ENCODE measurements at regions not wholly inside any gene's neighbourhood (a gene's known extent, or its start where the extent isn't known, plus 50 kb on each side); places are given as distances from the start of the nearest gene placed in this dataset.

DNA sequence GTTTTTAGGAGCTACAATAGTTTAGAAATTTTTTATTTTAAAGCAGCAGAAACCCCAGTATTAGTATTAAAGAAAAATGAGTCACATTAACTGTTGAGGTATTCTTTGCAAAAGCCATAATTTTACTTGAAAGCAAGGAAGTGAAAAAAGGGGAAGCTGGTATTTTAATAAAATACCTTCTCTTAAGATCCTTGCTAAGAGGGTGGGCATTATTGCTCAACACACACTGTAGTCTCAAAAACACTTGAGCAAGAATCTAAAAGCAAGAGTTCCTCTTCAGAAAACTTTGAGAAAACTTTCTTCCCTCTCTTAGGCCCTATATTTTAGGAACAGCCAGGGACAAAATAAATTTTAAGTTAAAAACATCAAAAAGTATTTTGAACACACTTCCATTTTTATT is 259.4 kb upstream of the DIAPH2 start:
- Mint-ChIP-seq H3K9me3 (peaks cover 0 to 3% (median 0%) of the 10 kb centered on the region in 7 donors), H3K4me1 (peaks cover 31% of the 10 kb centered on the region), H3K27ac (peak overlapping the region in 6 of 7 donors; percentile 35 to 89 (median 78)), H3K36me3 (no peaks in the 10 kb centered on the region), H3K4me3 (no peak overlapping the region), H3K27me3 (ENCODE audit: low read depth in 3 of 3) (peaks cover 0 to 6% (median 0%) of the 10 kb centered on the region in 3 donors)
- DNase-seq, result peak; percentile 52 to 74 (median 70)
- Histone ChIP-seq H3K4me1 (ENCODE audit: control insufficient read depth in 1 of 2, insufficient read depth in 2 of 2, low read length in 2 of 2) (peaks cover 25 to 29% of the 10 kb centered on the region in 2 donors), H3K27ac (ENCODE audit: low read depth in 1 of 2, low read length in 2 of 2) (peak overlapping the region in 1 of 2 donors; percentile 72), H3K27me3 (ENCODE audit: control insufficient read depth in 2 of 2, insufficient read depth in 2 of 2, low read length in 2 of 2) (no peaks in the 10 kb centered on the region), H3K4me3 (replicated peaks in 1 of 3; ENCODE audit: low read depth in 2 of 3, low read length in 3 of 3) (peak overlapping the region in 1 of 3 experiments; percentile 39), H2AFZ (ENCODE audit: insufficient read depth, low read depth, low read length, poor library complexity, severe bottlenecking) (no peak overlapping the region), H4K20me1 (ENCODE audit: insufficient read depth, low read length) (no peaks in the 10 kb centered on the region), H3K9me3 (replicated peaks in 1 of 2; ENCODE audit: control insufficient read depth in 1 of 2, insufficient read depth in 1 of 2, low read length in 2 of 2) (no peaks in the 10 kb centered on the region), H3K79me2 (ENCODE audit: insufficient read depth, low read length) (no peaks in the 10 kb centered on the region), H3K9ac (ENCODE audit: insufficient read depth, low read length, poor library complexity, severe bottlenecking) (no peak overlapping the region), H3K4me2 (replicated peaks; ENCODE audit: extremely low read depth, low read length, poor library complexity, severe bottlenecking) (peak overlapping the region; percentile 61), H3K36me3 (replicated peaks in 1 of 2; ENCODE audit: control insufficient read depth in 1 of 2, insufficient read depth in 2 of 2, low read length in 2 of 2) (no peaks in the 10 kb centered on the region)
- intact Hi-C loops (cut with micrococcal nuclease), result no loop called here
- TF ChIP-seq, protein P1, sequence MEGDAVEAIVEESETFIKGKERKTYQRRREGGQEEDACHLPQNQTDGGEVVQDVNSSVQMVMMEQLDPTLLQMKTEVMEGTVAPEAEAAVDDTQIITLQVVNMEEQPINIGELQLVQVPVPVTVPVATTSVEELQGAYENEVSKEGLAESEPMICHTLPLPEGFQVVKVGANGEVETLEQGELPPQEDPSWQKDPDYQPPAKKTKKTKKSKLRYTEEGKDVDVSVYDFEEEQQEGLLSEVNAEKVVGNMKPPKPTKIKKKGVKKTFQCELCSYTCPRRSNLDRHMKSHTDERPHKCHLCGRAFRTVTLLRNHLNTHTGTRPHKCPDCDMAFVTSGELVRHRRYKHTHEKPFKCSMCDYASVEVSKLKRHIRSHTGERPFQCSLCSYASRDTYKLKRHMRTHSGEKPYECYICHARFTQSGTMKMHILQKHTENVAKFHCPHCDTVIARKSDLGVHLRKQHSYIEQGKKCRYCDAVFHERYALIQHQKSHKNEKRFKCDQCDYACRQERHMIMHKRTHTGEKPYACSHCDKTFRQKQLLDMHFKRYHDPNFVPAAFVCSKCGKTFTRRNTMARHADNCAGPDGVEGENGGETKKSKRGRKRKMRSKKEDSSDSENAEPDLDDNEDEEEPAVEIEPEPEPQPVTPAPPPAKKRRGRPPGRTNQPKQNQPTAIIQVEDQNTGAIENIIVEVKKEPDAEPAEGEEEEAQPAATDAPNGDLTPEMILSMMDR (IDR thresholded peaks at IDR 0.05), result no peak

DNA sequence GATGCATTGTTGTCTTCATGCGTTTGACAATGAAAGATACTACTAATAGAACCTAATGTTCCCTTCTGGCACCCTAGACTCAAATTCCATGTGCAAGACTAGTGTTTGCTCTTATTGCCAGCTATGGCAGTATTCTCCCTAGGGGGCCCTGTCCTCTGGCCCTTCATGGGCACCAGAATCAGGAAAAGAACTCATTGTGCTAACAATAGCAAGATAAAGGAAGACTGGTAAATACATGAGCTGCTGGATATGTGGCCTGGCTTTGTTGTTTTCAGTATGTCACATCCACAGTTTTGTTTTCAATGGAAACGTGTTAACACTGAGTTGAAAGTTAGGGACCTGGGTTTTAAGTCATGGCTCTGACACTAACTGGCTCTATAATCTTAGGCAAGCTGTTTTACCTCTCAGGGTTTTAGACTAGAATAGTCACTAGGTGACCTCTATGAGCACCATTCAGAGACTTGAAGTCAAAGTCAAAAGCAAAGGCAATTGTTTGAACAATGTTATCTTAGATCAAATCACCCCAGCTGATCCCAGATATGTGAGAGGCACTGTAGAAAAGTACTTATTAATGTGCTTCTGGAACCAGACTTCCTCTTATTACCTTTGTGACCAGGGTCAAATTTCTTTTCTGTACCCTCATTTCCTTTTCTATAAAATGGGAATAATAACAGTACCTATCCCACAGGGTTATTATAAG is 253.7 kb upstream of the DIAPH2 start:
- H3K4me1 Mint-ChIP-seq, result peaks cover 8% of the 10 kb centered on the region
- intact Hi-C loops (cut with micrococcal nuclease), result no loop called here
- H3K9me3 Mint-ChIP-seq, result peaks cover 0 to 3% (median 0%) of the 10 kb centered on the region in 7 donors
- no peak for DNase-seq
- H3K79me2 ChIP-seq (ENCODE audit: insufficient read depth, low read length), result no peaks in the 10 kb centered on the region
- H2AFZ ChIP-seq (ENCODE audit: insufficient read depth, low read depth, low read length, poor library complexity, severe bottlenecking), result no peak overlapping the region
- H3K9me3 ChIP-seq (replicated peaks in 1 of 2; ENCODE audit: control insufficient read depth in 1 of 2, insufficient read depth in 1 of 2, low read length in 2 of 2), result no peaks in the 10 kb centered on the region
- H3K9ac ChIP-seq (ENCODE audit: insufficient read depth, low read length, poor library complexity, severe bottlenecking), result no peak overlapping the region
- H3K27ac ChIP-seq (ENCODE audit: low read depth in 1 of 2, low read length in 2 of 2), result no peak overlapping the region
- no CpG with 5 or more reads among the region's 2 CpGs for WGBS (ENCODE audit: insufficient coverage)
- no peak overlapping the region for H3K27ac Mint-ChIP-seq
- H3K36me3 Mint-ChIP-seq, result no peaks in the 10 kb centered on the region
- TF ChIP-seq, protein P1 (IDR thresholded peaks at IDR 0.05), result no peak
- no peaks in the 10 kb centered on the region for H3K36me3 ChIP-seq (replicated peaks in 1 of 2; ENCODE audit: control insufficient read depth in 1 of 2, insufficient read depth in 2 of 2, low read length in 2 of 2)
- H3K4me1 ChIP-seq (ENCODE audit: control insufficient read depth in 1 of 2, insufficient read depth in 2 of 2, low read length in 2 of 2), result peaks cover under 1 to 2% of the 10 kb centered on the region in 2 donors
- H3K4me3 ChIP-seq (replicated peaks in 1 of 3; ENCODE audit: low read depth in 2 of 3, low read length in 3 of 3), result no peak overlapping the region
- H3K4me3 Mint-ChIP-seq, result no peak overlapping the region
- H3K4me2 ChIP-seq (replicated peaks; ENCODE audit: extremely low read depth, low read length, poor library complexity, severe bottlenecking), result no peak overlapping the region
- H3K27me3 ChIP-seq (ENCODE audit: control insufficient read depth in 2 of 2, insufficient read depth in 2 of 2, low read length in 2 of 2), result no peaks in the 10 kb centered on the region
- H3K27me3 Mint-ChIP-seq (ENCODE audit: low read depth in 3 of 3), result peaks cover 0 to 5% (median 0%) of the 10 kb centered on the region in 3 donors
- no peaks in the 10 kb centered on the region for H4K20me1 ChIP-seq (ENCODE audit: insufficient read depth, low read length)

All from CD14-positive monocyte (primary cell).